ENCODE measurements at regions not wholly inside any gene's neighbourhood (a gene's known extent, or its start where the extent isn't known, plus 50 kb on each side); places are given as distances from the start of the nearest gene placed in this dataset.

GRCh38 chr4:96681218-96681617, 841.3 kb downstream of the PDHA2 start:
- in situ Hi-C loops (cut with MboI) = no loop called here
- ATAC-seq (no peak), DNase-seq (ENCODE audit: low read depth, low spot score) (no peak), FAIRE-seq (no peak)
- SMC1A ChIA-PET (ENCODE audit: uncharacterized antibody, unreplicated experiment) = no interaction called here
- TF ChIP-seq SRF (IDR thresholded peaks at IDR 0.05; ENCODE audit: low read depth in 2 of 2, low read length in 2 of 2) = no peak
- no peak for TF ChIP-seq HCFC1 (IDR thresholded peaks at IDR 0.05; ENCODE audit: low read length)
- no peak for TF ChIP-seq MEF2B (IDR thresholded peaks at IDR 0.05; ENCODE audit: partially characterized antibody, poor library complexity, severe bottlenecking)
- TF ChIP-seq FOXK2 (IDR thresholded peaks at IDR 0.05) = no peak
- TF ChIP-seq MEF2A (IDR thresholded peaks at IDR 0.05; ENCODE audit: insufficient read depth, low read depth, low read length) = no peak
- no peak for TF ChIP-seq MTA2 (IDR thresholded peaks at IDR 0.05; ENCODE audit: low read depth)
- no peak for TF ChIP-seq IKZF1 (conservative IDR thresholded peaks at IDR 0.05)
- TF ChIP-seq RELB (IDR thresholded peaks at IDR 0.05; ENCODE audit: low read depth) = no peak
- TF ChIP-seq HDAC2 (IDR thresholded peaks at IDR 0.05) = no peak
- TF ChIP-seq, protein P1, sequence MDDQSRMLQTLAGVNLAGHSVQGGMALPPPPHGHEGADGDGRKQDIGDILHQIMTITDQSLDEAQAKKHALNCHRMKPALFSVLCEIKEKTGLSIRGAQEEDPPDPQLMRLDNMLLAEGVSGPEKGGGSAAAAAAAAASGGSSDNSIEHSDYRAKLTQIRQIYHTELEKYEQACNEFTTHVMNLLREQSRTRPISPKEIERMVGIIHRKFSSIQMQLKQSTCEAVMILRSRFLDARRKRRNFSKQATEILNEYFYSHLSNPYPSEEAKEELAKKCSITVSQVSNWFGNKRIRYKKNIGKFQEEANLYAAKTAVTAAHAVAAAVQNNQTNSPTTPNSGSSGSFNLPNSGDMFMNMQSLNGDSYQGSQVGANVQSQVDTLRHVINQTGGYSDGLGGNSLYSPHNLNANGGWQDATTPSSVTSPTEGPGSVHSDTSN (IDR thresholded peaks at IDR 0.05; ENCODE audit: insufficient replicate concordance, low read depth, low read length) = no peak
- no peak for TF ChIP-seq NR2C1 (IDR thresholded peaks at IDR 0.05)
- TF ChIP-seq PKNOX1 (IDR thresholded peaks at IDR 0.05) = no peak
- no peak for TF ChIP-seq KLF5 (IDR thresholded peaks at IDR 0.05; ENCODE audit: partially characterized antibody)
- no peak for TF ChIP-seq SMAD5 (IDR thresholded peaks at IDR 0.05; ENCODE audit: low read depth)
- no peak for TF ChIP-seq ZNF207 (IDR thresholded peaks at IDR 0.05; ENCODE audit: borderline replicate concordance)
- no peaks in the 10 kb centered on the region for H3K4me1 ChIP-seq (ENCODE audit: control insufficient read depth, insufficient read depth, low read length)
- no peaks in the 10 kb centered on the region for H3K79me2 ChIP-seq (ENCODE audit: control insufficient read depth, insufficient read depth, low read length)
- H4K20me1 ChIP-seq (ENCODE audit: control insufficient read depth, insufficient read depth) = no peaks in the 10 kb centered on the region
- H3K9ac ChIP-seq (ENCODE audit: control insufficient read depth, insufficient read depth, low read length) = no peak overlapping the region
- POLR2A ChIA-PET = no interaction called here
- no peak overlapping the region for H2AFZ ChIP-seq (ENCODE audit: control insufficient read depth, low read depth, low read length)
- H3K27ac ChIP-seq (ENCODE audit: control insufficient read depth, insufficient read depth) = no peak overlapping the region
- CTCF ChIA-PET = no interaction called here
- no peaks in the 10 kb centered on the region for H3K9me3 ChIP-seq (replicated peaks; ENCODE audit: control insufficient read depth, insufficient read depth, low read length)
- BruUV-seq (replicated peaks) = no TSS peak
- intact Hi-C loops (cut with micrococcal nuclease; ENCODE audit: unreplicated experiment) = no loop called here
- no peak overlapping the region for H3K4me3 ChIP-seq
- no peak overlapping the region for H3K4me2 ChIP-seq (ENCODE audit: control insufficient read depth, insufficient read depth)
- no peaks in the 10 kb centered on the region for H3K36me3 ChIP-seq (ENCODE audit: control insufficient read depth in 2 of 2, insufficient read depth in 2 of 2, low read length in 1 of 2)
- RAD21 ChIA-PET (ENCODE audit: unreplicated experiment) = no interaction called here
- H3K27me3 ChIP-seq (replicated peaks in 1 of 2; ENCODE audit: control insufficient read depth in 2 of 2, insufficient read depth in 2 of 2, low read length in 1 of 2) = no peaks in the 10 kb centered on the region

All from GM12878 (cell line).